BJ (cell line): ENCODE measurements at regions not wholly inside any gene's neighbourhood (a gene's known extent, or its start where the extent isn't known, plus 50 kb on each side); places are given as distances from the start of the nearest gene placed in this dataset.
A peak's percentile ranks its signal among the peaks of the same experiment; 100 is the strongest.
"Not testable (repeated sequence)": the region's sequence is repeated elsewhere in the genome, so short reads cannot be mapped to it uniquely, and the experiment has no call there.

Source experiments
- CTCF ChIA-PET: fragments of 350-600 bp; formaldehyde crosslinking; extraction: SDS; loops from one replicate; lab custom pipeline; 2021; ENCODE audit warnings: antibody characterized with exemption, inconsistent platforms; lab: Yijun Ruan, JAX
- POLR2A ChIA-PET: fragments of 300-600 bp; sonication (Branson Sonifier 250); formaldehyde crosslinking; extraction: SDS; loops from one replicate; lab custom pipeline; 2021; ENCODE audit warnings: antibody characterized with exemption; lab: Charles Lee
- DNase-seq: peaks from one replicate; pipeline ENCODE4 v3.0.0-alpha.2; 2011; ENCODE audit warnings: low read depth
- H3K27me3 ChIP-seq: 2 replicates; pipeline ENCODE4 v1.6.0; 2011; ENCODE audit warnings: low read length; ENCODE audit not compliant: control insufficient read depth, insufficient read depth
- H3K36me3 ChIP-seq: 2 replicates; pipeline ENCODE4 v1.5.1; 2011; ENCODE audit warnings: low read length; ENCODE audit not compliant: control insufficient read depth, insufficient read depth
- H3K4me3 ChIP-seq: 2 replicates; pipeline ENCODE4 v1.5.1; 2011; ENCODE audit warnings: low read depth, mild to moderate bottlenecking, control low read depth, low read length
- TF ChIP-seq, protein P1 (sequence below): IDR thresholded peaks from 2 replicates; pipeline ENCODE4 v1.5.1; 2011; ENCODE audit warnings: low read depth, mild to moderate bottlenecking, control low read depth, inconsistent platforms, low read length, moderate library complexity; ENCODE audit not compliant: insufficient read depth

DNA sequence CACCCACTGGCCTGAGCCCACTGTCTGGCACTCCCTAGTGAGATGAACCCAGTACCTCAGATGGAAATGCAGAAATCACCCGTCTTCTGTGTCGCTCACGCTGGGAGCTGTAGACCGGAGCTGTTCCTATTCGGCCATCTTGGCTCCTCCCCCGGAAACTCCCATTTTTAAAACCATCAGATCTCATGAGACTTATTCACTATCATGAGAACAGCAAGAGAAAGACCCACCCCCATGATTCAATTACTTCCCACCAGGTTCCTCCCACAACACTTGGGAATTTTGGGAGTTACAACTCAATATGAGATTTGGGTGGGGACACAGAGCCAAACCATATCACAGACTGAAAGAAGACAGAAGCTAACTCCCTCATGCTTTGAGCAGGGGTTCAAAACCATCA lies 134.5 kb downstream of the SLC39A8 start:
- H3K27me3 ChIP-seq, H3K36me3 ChIP-seq, DNase-seq, H3K4me3 ChIP-seq, POLR2A ChIA-PET, CTCF ChIA-PET: not testable (repeated sequence)

DNA sequence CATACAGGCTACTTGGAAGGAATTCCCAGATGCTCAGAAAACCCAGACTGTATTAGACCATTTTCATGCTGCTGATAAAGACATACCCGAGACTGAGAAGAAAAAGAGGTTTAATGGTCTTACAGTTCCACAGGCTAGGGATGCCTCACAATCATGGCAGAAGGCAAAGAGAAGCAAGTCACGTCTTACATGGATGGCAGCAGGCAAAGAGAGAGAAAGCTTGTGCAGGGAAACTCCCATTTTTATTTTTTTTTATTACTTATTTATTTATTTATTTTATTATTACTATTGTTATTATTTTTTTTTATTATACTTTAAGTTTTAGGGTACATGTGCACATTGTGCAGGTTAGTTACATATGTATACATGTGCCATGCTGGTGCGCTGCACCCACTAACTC lies 140.6 kb downstream of the SLC39A8 start:
- CTCF ChIA-PET, H3K36me3 ChIP-seq, DNase-seq, H3K4me3 ChIP-seq, POLR2A ChIA-PET, H3K27me3 ChIP-seq: not testable (repeated sequence)

DNA sequence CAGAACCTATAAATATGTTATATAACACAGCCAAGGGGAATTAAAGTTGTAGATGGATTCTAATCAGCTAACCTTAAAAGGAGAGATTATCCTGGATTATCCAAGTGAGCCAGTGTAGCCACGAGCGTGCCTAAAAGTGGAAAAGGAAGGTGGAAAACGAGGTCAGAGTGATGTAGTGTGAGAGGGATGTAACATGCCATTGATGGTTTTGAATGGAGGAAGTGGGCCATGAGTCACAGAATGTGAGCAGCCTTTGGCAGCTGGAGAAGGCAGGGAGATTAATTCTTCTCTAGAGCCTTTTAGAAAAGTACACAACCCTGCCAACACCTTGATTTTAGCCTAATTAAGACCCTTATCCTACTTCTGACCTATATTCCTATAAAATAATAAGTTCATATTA lies 149.1 kb downstream of the SLC39A8 start:
- Histone ChIP-seq H3K27me3 (no peaks in the 10 kb centered on the region), H3K4me3 (no peak overlapping the region), H3K36me3 (no peaks in the 10 kb centered on the region)
- ChIA-PET CTCF (no interaction called here), POLR2A (no interaction called here)
- no peak for DNase-seq
- TF ChIP-seq, protein P1, sequence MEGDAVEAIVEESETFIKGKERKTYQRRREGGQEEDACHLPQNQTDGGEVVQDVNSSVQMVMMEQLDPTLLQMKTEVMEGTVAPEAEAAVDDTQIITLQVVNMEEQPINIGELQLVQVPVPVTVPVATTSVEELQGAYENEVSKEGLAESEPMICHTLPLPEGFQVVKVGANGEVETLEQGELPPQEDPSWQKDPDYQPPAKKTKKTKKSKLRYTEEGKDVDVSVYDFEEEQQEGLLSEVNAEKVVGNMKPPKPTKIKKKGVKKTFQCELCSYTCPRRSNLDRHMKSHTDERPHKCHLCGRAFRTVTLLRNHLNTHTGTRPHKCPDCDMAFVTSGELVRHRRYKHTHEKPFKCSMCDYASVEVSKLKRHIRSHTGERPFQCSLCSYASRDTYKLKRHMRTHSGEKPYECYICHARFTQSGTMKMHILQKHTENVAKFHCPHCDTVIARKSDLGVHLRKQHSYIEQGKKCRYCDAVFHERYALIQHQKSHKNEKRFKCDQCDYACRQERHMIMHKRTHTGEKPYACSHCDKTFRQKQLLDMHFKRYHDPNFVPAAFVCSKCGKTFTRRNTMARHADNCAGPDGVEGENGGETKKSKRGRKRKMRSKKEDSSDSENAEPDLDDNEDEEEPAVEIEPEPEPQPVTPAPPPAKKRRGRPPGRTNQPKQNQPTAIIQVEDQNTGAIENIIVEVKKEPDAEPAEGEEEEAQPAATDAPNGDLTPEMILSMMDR = no peak

DNA sequence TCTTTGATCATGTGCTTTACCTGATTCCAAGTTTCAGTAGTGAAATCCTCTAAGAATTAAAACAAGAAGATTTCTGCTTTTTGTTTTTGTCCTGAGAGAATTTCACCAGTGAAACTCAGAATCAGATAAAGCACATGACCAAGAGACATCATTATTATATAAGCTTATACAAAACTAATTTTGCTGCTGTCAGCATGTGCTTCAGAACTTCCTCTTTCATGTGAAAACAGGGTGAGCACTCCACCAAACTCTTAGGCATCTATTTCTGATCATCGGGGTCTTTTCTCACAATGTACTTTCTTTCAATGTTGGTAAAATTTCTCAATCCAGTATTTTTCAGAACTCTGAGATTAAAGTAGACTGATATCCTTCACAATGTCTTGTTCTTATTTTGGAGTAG lies 152.1 kb downstream of the SLC39A8 start:
- no peaks in the 10 kb centered on the region for H3K36me3 ChIP-seq
- no peak for DNase-seq
- no peaks in the 10 kb centered on the region for H3K27me3 ChIP-seq
- TF ChIP-seq, protein P1 = no peak
- CTCF ChIA-PET = interaction anchor here (0.7 kb wide), 1 partner anchor 292 kb away, joined by 3 read pairs; no protein-coding TSS in a partner anchor
- H3K4me3 ChIP-seq = no peak overlapping the region
- POLR2A ChIA-PET = no interaction called here

DNA sequence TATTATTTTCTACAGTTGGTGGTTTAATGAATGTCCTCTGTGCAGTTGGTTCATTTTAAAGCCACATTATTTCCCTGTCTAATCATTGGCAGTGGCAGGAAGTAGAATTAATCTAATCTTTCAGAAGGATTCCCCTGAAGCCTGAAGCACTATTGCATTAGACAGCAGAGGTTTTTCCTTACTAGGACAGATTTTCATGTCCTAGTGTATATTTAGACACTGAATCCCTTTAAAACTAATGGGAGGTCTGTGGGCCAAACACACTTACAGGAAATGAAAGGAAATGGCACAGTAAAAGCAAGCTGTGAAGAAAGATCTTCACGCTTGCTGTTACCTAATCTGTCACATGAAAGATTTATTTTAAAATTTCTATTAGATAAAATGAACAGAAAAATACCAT lies 165.2 kb downstream of the SLC39A8 start:
- TF ChIP-seq, protein P1 = no peak
- CTCF ChIA-PET = no interaction called here
- no peak overlapping the region for H3K4me3 ChIP-seq
- no peaks in the 10 kb centered on the region for H3K27me3 ChIP-seq
- DNase-seq = no peak
- POLR2A ChIA-PET = no interaction called here
- no peaks in the 10 kb centered on the region for H3K36me3 ChIP-seq

DNA sequence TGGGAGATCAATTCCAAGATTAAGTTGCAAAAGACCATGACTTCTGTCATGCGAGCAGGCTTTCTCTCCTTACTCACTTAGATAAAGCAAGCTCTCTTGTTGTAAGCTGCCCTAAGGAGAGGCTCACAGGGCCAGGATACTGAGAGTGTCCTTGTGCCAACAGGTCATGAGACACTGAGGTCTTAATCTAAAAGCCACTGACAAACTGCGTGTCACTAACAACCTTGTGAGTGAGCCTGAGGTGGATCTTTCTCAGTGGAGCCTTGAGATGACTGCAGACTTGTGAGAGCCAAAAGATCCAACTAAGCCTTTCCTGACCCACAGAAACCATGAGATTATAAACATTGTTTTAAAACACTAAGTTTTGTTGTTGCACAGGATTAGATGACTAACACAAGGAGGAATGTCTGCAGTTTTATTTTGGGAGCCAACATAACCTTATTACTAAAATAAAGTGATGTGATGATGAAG lies 170.5 kb downstream of the SLC39A8 start:
- peak; percentile 71 for DNase-seq
- no peaks in the 10 kb centered on the region for H3K27me3 ChIP-seq
- ChIA-PET CTCF (no interaction called here), POLR2A (no interaction called here)
- TF ChIP-seq, protein P1 = no peak
- no peak overlapping the region for H3K4me3 ChIP-seq
- no peaks in the 10 kb centered on the region for H3K36me3 ChIP-seq
